Epidermal melanocyte (primary cell): ENCODE measurements at regions not wholly inside any gene's neighbourhood (a gene's known extent, or its start where the extent isn't known, plus 50 kb on each side); places are given as distances from the start of the nearest gene placed in this dataset.
A peak's percentile ranks its signal among the peaks of the same experiment; 100 is the strongest.

ENCODE experiments used
- DNase-seq: peaks from one replicate; pipeline ENCODE4 v3.0.0; 2011; ENCODE audit warnings: low spot score; ENCODE audit not compliant: insufficient read length

DNA sequence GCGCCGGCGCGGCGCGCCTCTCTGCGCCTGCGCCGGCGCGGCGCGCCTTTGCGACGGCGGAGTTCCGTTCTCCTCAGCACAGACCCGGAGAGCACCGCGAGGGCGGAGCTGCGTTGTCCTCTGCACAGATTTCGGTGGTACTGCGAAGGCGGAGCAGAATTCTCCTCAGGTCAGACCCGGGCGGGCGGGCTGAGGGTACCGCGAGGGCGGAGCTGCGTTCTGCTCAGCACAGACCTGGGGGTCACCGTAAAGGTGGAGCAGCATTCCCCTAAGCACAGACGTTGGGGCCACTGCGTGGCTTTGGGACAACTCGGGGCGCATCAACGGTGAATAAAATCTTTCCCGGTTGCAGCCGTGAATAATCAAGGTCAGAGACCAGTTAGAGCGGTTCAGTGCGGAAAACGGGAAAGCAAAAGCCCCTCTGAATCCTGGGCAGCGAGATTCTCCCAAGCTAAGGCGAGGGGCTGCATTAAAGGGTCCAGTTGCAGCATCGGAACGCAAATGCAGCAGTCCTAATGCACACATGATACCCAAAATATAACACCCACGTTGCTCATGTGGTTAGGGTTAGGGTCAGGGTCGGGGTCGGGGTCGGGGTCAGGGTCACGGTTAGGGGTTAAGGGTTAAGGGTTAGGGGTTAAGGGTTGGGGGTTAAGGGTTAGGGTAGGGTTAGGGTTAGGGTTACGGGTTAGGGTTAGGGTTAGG, 168.4 kb downstream of the OR4F15 start:
- DNase-seq = peak; percentile 41
